PC-3 (cell line): ENCODE measurements at regions not wholly inside any gene's neighbourhood (a gene's known extent, or its start where the extent isn't known, plus 50 kb on each side); places are given as distances from the start of the nearest gene placed in this dataset.

Experiments used
- CTCF ChIP-seq: fragments of 300-600 bp; sonication (generic); conservative IDR thresholded peaks from 2 replicates; pipeline ENCODE4 v1.5.1; 2017; ENCODE audit warnings: antibody characterized with exemption, low read depth, mild to moderate bottlenecking, low read length
- EZH2 ChIP-seq: fragments of 300-600 bp; sonication (generic); IDR thresholded peaks from one replicate; pipeline ENCODE4 v1.6.1; 2017; ENCODE audit warnings: antibody characterized with exemption, mild to moderate bottlenecking, low read length; ENCODE audit not compliant: unreplicated experiment

GRCh38 chr3:164387236-164387635 is 691.1 kb downstream of the SI start:
- TF ChIP-seq CTCF (no peak), EZH2 (no peak)
